SHP77 treated with DMSO at 0.1 percent for 48 hours (cell line): ENCODE measurements at regions not wholly inside any gene's neighbourhood (a gene's known extent, or its start where the extent isn't known, plus 50 kb on each side); places are given as distances from the start of the nearest gene placed in this dataset.
"Not testable (repeated sequence)": the region's sequence is repeated elsewhere in the genome, so short reads cannot be mapped to it uniquely, and the experiment has no call there.

Experiments used
- DNase-seq: peaks from one replicate; lab custom pipeline; 2025; lab: John Stamatoyannopoulos, UW

DNA sequence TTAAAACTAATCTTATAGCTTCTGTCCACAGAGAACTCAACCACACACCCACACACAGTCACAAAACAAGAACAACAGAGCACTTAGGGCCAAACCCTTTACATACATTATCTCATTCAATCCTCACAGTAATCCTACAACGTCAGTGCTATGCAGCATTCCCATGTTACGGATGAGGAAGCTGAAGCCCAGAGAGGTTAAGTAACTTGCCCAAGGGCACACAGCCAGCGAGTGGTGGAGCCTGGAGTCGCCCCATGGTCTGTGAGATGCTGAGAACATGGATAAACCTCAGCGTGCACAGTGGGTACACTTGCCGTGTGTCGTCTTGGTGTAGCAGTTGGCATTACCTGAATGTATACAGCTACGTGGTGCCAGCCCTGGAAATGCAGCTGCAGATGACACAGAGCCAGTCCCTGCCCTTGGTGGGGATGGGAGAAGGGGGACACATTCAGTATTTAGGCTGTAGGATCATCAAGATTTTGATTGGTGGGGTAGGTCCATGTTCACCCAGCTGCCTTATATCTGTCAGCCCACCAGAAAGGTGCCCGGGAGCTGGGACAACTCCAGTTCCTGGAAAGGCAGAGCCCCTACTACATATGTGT is 177.0 kb downstream of the IRF8 start:
- DNase-seq: no peak

DNA sequence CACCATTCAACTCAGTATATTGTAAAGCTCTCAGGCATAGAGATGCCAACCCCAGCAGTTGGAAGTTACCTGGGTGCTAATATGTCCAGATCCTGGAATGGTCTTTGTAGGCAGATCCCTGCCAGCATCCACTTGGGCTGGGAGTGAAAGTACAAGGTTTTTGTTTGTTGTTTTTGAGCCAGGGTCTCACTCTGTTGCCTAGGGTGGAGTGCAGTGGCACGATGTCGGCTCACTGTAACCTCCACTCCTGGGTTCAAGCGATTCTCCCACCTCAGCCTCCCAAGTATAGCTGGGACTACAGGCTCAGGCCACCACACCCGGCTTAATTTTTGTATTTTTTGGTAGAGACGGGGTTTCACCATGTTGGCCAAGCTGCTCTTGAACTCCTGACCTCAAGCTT is 177.6 kb downstream of the IRF8 start:
- no peak for DNase-seq

DNA sequence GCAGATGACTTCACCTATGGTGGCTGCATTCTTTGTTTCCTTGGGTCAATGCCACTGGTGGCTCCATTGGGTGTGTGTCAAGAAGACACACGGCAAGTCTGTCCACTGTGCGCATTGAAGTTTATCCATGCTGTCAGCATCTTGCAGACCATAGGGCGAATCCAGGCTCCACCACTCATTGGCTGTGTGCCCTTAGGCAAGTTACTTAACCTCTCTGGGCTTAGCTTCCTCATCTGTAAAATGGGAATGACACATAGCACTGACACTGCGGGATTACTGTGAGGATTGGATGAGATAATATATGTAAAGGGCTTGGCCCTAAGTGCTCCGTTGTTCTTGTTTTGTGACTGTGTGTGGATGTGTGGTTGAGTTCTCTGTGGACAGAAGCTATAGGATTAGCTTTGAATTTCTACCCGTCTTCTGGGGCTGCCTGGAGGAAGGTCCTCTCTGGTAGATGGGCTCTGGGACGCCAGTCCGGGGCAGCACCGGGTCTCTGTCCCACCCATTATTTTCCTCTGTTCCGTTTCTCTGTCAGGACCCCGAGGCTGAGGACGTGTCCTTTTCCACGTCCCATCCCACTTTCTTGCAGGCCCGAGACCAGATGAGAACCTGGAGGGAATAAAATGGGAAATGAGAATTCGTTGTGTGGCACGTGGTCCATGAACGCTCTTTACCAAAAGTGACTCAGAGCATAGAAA is 178.4 kb downstream of the IRF8 start:
- DNase-seq: no peak

DNA sequence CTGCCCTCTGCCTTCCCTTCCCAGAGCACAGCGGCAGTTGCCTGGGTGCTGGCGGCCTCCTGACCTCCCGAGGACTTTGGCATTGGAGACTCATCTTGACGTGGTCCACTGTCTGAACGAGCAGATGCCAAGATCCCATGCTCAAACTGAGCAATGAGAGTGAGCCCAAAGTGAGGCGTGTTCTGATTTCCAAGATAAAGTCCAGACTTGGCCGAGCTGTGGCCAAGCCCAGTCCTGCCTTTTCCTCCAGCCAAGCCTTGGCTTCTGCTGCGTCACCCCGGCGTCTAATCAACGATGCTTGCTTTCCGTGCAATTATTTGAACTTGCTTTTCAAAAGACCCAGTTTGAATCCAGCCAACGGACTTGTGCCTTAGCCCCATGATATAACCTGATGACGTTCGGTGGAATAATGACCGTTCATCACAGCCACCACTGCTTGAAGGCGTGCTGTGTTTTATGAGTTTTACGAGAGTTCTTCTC is 179.2 kb downstream of the IRF8 start:
- no peak for DNase-seq

- not testable (repeated sequence) for DNase-seq
These were observed 179.7 kb downstream of the IRF8 start for GRCh38 chr16:86078711-86079110.

GRCh38 chr16:86079255-86079885 is 180.4 kb downstream of the IRF8 start:
- no peak for DNase-seq

- no peak for DNase-seq
These were observed 181.3 kb downstream of the IRF8 start for GRCh38 chr16:86080131-86080875.

- no peak for DNase-seq
These were observed 182.0 kb downstream of the IRF8 start for GRCh38 chr16:86080982-86081381.

DNA sequence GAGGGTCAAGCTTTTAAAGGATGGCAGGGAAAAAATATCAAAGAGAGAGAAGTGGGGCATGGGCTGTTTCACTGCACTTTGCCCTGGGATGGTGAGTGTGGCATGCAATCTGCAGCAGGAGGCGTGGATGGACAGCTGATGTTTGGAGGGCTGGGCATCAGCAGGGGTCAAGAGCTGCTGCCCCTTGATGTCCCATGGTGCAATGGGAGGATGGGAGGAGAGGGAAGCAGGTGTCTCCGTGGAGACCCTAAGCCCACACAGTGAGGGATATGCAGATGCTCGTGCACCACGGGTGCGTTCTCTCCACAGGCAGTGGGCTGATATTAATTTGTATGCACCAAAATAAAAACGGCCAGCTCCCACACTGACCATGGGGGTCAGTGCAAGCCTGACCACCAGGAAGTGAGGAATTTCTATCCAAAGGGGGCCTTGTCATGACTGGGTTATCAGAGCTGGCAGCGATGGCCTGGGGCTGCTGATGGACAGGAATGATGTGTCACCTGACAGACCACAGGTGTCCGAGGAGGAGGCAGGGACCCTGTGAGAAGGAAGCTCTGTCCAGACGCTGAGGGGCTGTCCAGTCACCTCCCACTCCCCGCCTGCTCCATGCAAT is 183.6 kb downstream of the IRF8 start:
- no peak for DNase-seq

DNA sequence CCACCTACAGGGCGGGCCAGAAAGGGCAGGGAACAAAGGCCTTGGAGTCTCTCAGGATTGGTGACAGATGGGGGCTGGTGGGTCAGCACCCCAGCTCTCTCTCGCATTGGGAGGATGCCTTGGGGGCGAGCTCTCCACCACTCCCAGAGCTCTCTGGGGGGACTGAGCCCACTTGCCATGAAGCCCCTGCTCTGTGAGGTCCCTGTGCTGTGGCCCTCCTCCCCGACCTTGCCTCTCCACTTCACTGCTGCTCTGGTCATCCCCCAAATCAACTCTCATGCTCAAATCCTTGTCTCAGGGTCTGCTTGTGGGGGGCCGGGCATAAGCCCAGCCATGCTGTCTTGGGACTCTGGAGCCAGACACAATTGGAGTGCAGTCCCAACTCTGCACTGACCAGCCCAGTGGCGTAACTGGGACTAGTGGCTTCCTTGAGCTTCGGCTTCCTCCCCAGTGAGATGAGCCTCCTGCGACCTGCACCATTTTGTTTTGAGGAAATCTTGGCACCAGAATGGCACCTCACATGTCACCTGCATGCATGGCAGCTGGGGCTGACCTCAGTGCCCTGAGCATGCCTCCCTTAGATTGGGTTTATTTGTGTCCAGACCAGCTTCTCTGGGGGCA is 184.5 kb downstream of the IRF8 start:
- DNase-seq: no peak

- DNase-seq: no peak
These were observed 186.2 kb downstream of the IRF8 start for GRCh38 chr16:86085161-86085611.

DNA sequence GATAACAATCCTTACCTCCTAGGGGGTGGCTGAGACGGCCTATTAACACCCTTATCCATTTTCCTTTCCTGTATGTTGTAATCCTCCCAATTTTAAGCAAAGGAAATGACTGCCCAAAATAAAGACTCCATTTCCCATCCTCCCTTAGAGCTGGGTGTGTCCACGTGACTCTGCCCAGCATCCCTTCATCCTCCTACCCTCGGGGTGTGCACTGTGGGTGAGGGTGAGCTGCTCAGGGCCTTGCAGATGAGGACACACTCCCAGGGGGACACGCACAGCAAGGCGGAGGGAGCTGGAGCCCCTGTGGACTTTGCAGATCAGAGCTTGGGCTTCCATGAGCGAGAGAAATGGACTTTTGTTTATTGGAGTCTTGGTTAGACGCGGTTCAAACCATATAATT is 186.8 kb downstream of the IRF8 start:
- no peak for DNase-seq

DNA sequence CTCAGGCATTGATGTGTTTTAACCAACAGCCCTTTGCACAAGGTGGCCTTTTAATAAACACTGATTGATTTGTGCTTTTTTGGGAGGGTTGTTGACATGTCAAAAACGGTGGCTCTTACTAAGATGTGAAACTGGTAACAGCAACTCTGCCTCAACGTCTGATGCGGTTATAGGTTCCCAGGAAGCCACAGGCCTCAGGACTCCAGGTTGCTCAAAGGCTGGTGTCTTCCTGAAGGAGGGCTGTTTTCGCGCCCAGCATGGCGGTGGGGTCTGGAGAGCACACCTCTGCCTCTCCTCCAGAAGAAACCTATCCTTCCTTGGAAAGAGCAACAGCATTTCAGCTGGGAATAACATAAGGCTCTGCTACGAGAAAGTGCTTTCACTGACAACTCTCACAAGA is 187.5 kb downstream of the IRF8 start:
- DNase-seq: no peak

DNA sequence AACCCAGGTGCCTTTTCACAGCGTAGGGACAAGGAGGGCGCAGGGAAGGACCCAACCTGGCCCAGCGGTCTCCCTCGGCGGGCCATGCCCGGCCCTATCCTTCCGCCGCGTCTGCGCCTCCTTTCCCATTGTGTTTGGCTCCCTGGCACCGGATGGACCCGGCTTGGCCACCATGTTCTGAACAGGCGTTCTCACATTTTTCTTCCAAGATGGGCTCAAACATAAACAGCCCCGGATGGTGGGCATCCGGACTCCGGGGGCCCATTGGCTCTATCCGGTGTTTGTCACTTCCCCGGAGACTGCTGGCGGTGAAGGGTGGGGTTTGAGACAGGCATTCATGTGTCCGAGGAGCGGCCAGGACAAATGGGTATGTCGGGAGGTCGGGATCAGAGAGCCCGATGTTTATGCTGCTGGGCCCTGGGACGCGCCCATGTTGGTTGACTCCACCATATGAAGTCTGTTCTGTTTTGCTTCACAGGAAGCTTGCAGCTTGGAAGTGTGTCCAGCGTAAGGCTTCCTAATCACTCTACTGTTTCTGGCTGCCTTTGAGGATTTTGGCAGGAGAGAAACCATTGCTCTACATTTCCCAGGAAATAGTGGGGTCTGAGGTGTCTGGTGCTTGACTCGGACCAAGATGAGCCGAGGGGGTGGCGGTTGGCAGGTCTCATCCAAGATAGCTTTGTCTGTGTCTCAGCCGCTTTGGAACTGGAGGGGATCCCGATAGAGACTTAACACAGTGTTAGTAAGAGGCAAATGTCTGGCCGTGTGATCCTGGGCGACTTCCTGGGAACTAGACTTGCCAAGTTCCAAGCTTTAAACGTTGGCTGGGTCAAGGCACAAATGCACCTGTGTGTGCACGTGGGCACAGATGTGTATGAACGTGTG is 188.3 kb downstream of the IRF8 start:
- no peak for DNase-seq

- DNase-seq: no peak
These were observed 188.9 kb downstream of the IRF8 start for GRCh38 chr16:86087896-86088230.

- no peak for DNase-seq
These were observed 189.3 kb downstream of the IRF8 start for GRCh38 chr16:86088287-86088686.

GRCh38 chr16:86088816-86089215 is 189.9 kb downstream of the IRF8 start:
- no peak for DNase-seq

GRCh38 chr16:86089334-86089900 is 190.5 kb downstream of the IRF8 start:
- no peak for DNase-seq

GRCh38 chr16:86089991-86090390 is 191.0 kb downstream of the IRF8 start:
- DNase-seq: no peak

DNA sequence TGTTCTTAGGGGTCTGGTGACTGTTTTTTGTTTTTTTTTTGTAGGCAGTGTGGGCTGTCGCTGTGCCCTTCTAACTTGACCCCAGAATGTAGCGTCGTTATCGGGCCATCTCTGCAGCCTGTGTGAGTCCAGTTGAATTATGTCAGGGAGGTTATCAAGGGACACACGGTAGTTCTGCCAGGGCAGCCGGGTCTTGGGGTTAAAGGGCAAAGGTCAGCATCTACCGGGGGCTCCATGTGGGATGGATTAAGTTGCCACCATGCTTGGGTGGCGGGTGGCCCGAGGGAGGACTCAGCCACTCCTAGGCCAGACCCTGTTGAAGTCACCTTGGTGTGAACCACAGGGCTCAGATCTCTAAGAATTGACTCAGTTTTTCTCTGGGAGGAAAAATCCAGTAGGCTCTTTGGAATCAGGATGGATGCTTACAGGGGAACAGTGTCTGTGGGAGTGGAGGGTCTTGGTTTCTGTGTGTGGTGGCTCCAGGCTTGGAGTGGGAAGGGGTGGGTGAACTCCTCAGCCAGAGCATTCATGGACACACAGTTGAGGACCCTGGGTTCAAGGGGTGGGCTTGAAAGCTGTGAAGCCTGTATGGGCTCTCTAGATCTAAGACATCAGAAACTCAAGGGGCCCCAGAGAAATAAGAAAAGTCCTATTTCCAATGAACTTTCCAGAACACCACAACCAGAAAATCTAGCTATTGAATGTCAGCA is 191.7 kb downstream of the IRF8 start:
- no peak for DNase-seq
